ENCODE measurements at regions not wholly inside any gene's neighbourhood (a gene's known extent, or its start where the extent isn't known, plus 50 kb on each side); places are given as distances from the start of the nearest gene placed in this dataset.

GRCh38 chr4:123200051-123200940 is 196.3 kb upstream of the SPRY1 start:
- no peak for TF ChIP-seq YY1 (IDR thresholded peaks at IDR 0.05; ENCODE audit: low read depth, low read length)
- TF ChIP-seq ZBTB4 (CRISPR knock-in tag; IDR thresholded peaks at IDR 0.05), result no peak
- no peak for TF ChIP-seq SKIL (IDR thresholded peaks at IDR 0.05; ENCODE audit: low read depth, poor library complexity, severe bottlenecking)
- no peak for TF ChIP-seq NFYB (IDR thresholded peaks at IDR 0.05; ENCODE audit: insufficient read depth, low read depth, low read length)
- no peak for TF ChIP-seq MTA2 (IDR thresholded peaks at IDR 0.05; ENCODE audit: low read depth)
- no peak for TF ChIP-seq ZNF592 (IDR thresholded peaks at IDR 0.05)
- TF ChIP-seq CHD2 (IDR thresholded peaks at IDR 0.05; ENCODE audit: borderline replicate concordance, low read depth, low read length), result no peak
- no peak for TF ChIP-seq SREBF2 (IDR thresholded peaks at IDR 0.05; ENCODE audit: low read length)
- Histone ChIP-seq H3K27me3 (replicated peaks in 1 of 2; ENCODE audit: control insufficient read depth in 2 of 2, insufficient read depth in 2 of 2, low read length in 1 of 2) (no peaks in the 10 kb centered on the region), H2AFZ (ENCODE audit: control insufficient read depth, low read depth, low read length) (no peak overlapping the region), H3K36me3 (ENCODE audit: control insufficient read depth in 2 of 2, insufficient read depth in 2 of 2, low read length in 1 of 2) (no peaks in the 10 kb centered on the region), H4K20me1 (ENCODE audit: control insufficient read depth, insufficient read depth) (no peaks in the 10 kb centered on the region), H3K79me2 (ENCODE audit: control insufficient read depth, insufficient read depth, low read length) (no peaks in the 10 kb centered on the region), H3K27ac (ENCODE audit: control insufficient read depth, insufficient read depth) (no peak overlapping the region), H3K9ac (ENCODE audit: control insufficient read depth, insufficient read depth, low read length) (no peak overlapping the region), H3K4me1 (ENCODE audit: control insufficient read depth, insufficient read depth, low read length) (no peaks in the 10 kb centered on the region), H3K9me3 (replicated peaks; ENCODE audit: control insufficient read depth, insufficient read depth, low read length) (no peaks in the 10 kb centered on the region), H3K4me2 (ENCODE audit: control insufficient read depth, insufficient read depth) (no peak overlapping the region), H3K4me3 (no peak overlapping the region)
- ATAC-seq, result no peak
- ChIA-PET SMC1A (ENCODE audit: uncharacterized antibody, unreplicated experiment) (interaction anchor here (1.4 kb wide), 1 partner anchor 12 kb away, joined by 4 read pairs; no protein-coding TSS in a partner anchor), RAD21 (ENCODE audit: unreplicated experiment) (no interaction called here), CTCF (interaction anchor here (1.1 to 1.3 kb wide), 2 partner anchors 10 to 14 kb away, joined by 3 read pairs; no protein-coding TSS in a partner anchor), POLR2A (no interaction called here)
- FAIRE-seq, result no peak
- WGBS (ENCODE audit: insufficient coverage, insufficient replicate concordance, low lambda C conversion rate, missing lambda C conversion rate), result 96% methylated on average over 7 of the region's 7 CpGs
- intact Hi-C loops (cut with micrococcal nuclease; ENCODE audit: unreplicated experiment), result no loop called here
- in situ Hi-C loops (cut with MboI), result no loop called here
- no TSS peak for BruUV-seq (replicated peaks)
- no peak for DNase-seq (ENCODE audit: low read depth, low spot score)
